ENCODE measurements at regions not wholly inside any gene's neighbourhood (a gene's known extent, or its start where the extent isn't known, plus 50 kb on each side); places are given as distances from the start of the nearest gene placed in this dataset.

- H3K4me3 ChIP-seq (ENCODE audit: control extremely low read depth in 1 of 5, extremely low read depth in 1 of 5, insufficient read depth in 1 of 5, low read depth in 2 of 5, low read length in 4 of 5): no peak overlapping the region
- no peak overlapping the region for H3K4me2 ChIP-seq (replicated peaks; ENCODE audit: low read depth, low read length, poor library complexity, severe bottlenecking)
- H3K4me3 Mint-ChIP-seq: no peak overlapping the region
- H3K27me3 Mint-ChIP-seq: peaks cover 5% of the 10 kb centered on the region
- TF ChIP-seq EZH2 (IDR thresholded peaks at IDR 0.05; ENCODE audit: borderline replicate concordance, insufficient read depth, low read depth, low read length, poor library complexity, severe bottlenecking): no peak
- TF ChIP-seq CTCF (IDR thresholded peaks at IDR 0.05): no peak
- DNase-seq: no peak
- H3K27ac Mint-ChIP-seq: no peak overlapping the region
- H3K79me2 ChIP-seq (ENCODE audit: control insufficient read depth, insufficient read depth, low read length): no peaks in the 10 kb centered on the region
- no peaks in the 10 kb centered on the region for H3K4me1 ChIP-seq (ENCODE audit: control insufficient read depth in 2 of 2, insufficient read depth in 2 of 2, low read length in 2 of 2)
- H3K9me3 Mint-ChIP-seq (ENCODE audit: insufficient read depth): no peaks in the 10 kb centered on the region
- 83% methylated on average over 1 of the region's 3 CpGs for WGBS (ENCODE audit: insufficient coverage)
- H3K27me3 ChIP-seq (replicated peaks in 1 of 4; ENCODE audit: control extremely low read depth in 1 of 4, control insufficient read depth in 3 of 4, insufficient read depth in 4 of 4, low read length in 3 of 4): no peaks in the 10 kb centered on the region
- H3K36me3 ChIP-seq (replicated peaks in 1 of 2; ENCODE audit: control extremely low read depth in 1 of 2, control insufficient read depth in 1 of 2, extremely low read depth in 1 of 2, insufficient read depth in 2 of 2, low read length in 1 of 2): no peaks in the 10 kb centered on the region
- ChIA-PET CTCF (no interaction called here), POLR2A (no interaction called here)
- H3K27ac ChIP-seq (ENCODE audit: low read length in 2 of 2): no peak overlapping the region
- H4K20me1 ChIP-seq (ENCODE audit: control insufficient read depth, insufficient read depth, low read length, poor library complexity, severe bottlenecking): no peaks in the 10 kb centered on the region
- no peaks in the 10 kb centered on the region for H3K4me1 Mint-ChIP-seq
- no peaks in the 10 kb centered on the region for H3K9me3 ChIP-seq (ENCODE audit: control extremely low read depth in 1 of 3, control insufficient read depth in 2 of 3, insufficient read depth in 1 of 3, low read length in 2 of 3)
- ATAC-seq (ENCODE audit: low read depth): no peak
- H3K9ac ChIP-seq (ENCODE audit: low read length): no peak overlapping the region
- intact Hi-C loops (cut with micrococcal nuclease): no loop called here
- H2AFZ ChIP-seq (ENCODE audit: insufficient read depth, low read depth, low read length, poor library complexity, severe bottlenecking): no peak overlapping the region
These were observed 542.0 kb downstream of the SNAPC1 start for GRCh38 chr14:62304257-62304656.

- no peaks in the 10 kb centered on the region for H3K9me3 Mint-ChIP-seq (ENCODE audit: insufficient read depth)
- Histone ChIP-seq H3K4me1 (ENCODE audit: control insufficient read depth in 2 of 2, insufficient read depth in 2 of 2, low read length in 2 of 2) (no peaks in the 10 kb centered on the region), H2AFZ (ENCODE audit: insufficient read depth, low read depth, low read length, poor library complexity, severe bottlenecking) (no peak overlapping the region), H3K4me3 (ENCODE audit: control extremely low read depth in 1 of 5, extremely low read depth in 1 of 5, insufficient read depth in 1 of 5, low read depth in 2 of 5, low read length in 4 of 5) (no peak overlapping the region), H3K9me3 (ENCODE audit: control extremely low read depth in 1 of 3, control insufficient read depth in 2 of 3, insufficient read depth in 1 of 3, low read length in 2 of 3) (no peaks in the 10 kb centered on the region), H3K9ac (ENCODE audit: low read length) (no peak overlapping the region), H3K27me3 (replicated peaks in 1 of 4; ENCODE audit: control extremely low read depth in 1 of 4, control insufficient read depth in 3 of 4, insufficient read depth in 4 of 4, low read length in 3 of 4) (no peaks in the 10 kb centered on the region), H4K20me1 (ENCODE audit: control insufficient read depth, insufficient read depth, low read length, poor library complexity, severe bottlenecking) (no peaks in the 10 kb centered on the region), H3K27ac (ENCODE audit: low read length in 2 of 2) (no peak overlapping the region), H3K4me2 (replicated peaks; ENCODE audit: low read depth, low read length, poor library complexity, severe bottlenecking) (no peak overlapping the region), H3K79me2 (ENCODE audit: control insufficient read depth, insufficient read depth, low read length) (no peaks in the 10 kb centered on the region), H3K36me3 (replicated peaks in 1 of 2; ENCODE audit: control extremely low read depth in 1 of 2, control insufficient read depth in 1 of 2, extremely low read depth in 1 of 2, insufficient read depth in 2 of 2, low read length in 1 of 2) (no peaks in the 10 kb centered on the region)
- no peaks in the 10 kb centered on the region for H3K27me3 Mint-ChIP-seq
- no peak overlapping the region for H3K27ac Mint-ChIP-seq
- ChIA-PET POLR2A (no interaction called here), CTCF (no interaction called here)
- DNase-seq (no peak), ATAC-seq (ENCODE audit: low read depth) (no peak)
- H3K4me1 Mint-ChIP-seq: no peaks in the 10 kb centered on the region
- H3K4me3 Mint-ChIP-seq: no peak overlapping the region
- intact Hi-C loops (cut with micrococcal nuclease): no loop called here
- no peak for TF ChIP-seq EZH2 (IDR thresholded peaks at IDR 0.05; ENCODE audit: borderline replicate concordance, insufficient read depth, low read depth, low read length, poor library complexity, severe bottlenecking)
- TF ChIP-seq CTCF (IDR thresholded peaks at IDR 0.05): no peak
- WGBS (ENCODE audit: insufficient coverage): 83% methylated on average over 2 of the region's 3 CpGs
These were observed 545.6 kb downstream of the SNAPC1 start for GRCh38 chr14:62307844-62308243.
